Mesenchymal stem cell (in vitro differentiated cells and primary cell): ENCODE measurements at regions not wholly inside any gene's neighbourhood (a gene's known extent, or its start where the extent isn't known, plus 50 kb on each side); places are given as distances from the start of the nearest gene placed in this dataset.

ENCODE experiments used
- DNase-seq: peaks from one replicate; pipeline ENCODE4 v3.0.0-alpha.2; 2013
- H2AFZ ChIP-seq: one replicate; pipeline ENCODE4 v1.6.1; 2013; ENCODE audit warnings: low read depth, mild to moderate bottlenecking, control low read depth, inconsistent platforms, low read length, moderate library complexity
- H2AK5ac ChIP-seq: 2 replicates; pipeline ENCODE4 v1.6.1; 2013; ENCODE audit warnings: low read length, moderate library complexity, mild to moderate bottlenecking, inconsistent platforms; ENCODE audit not compliant: severe bottlenecking
- H2BK120ac ChIP-seq: one replicate; pipeline ENCODE4 v1.6.1; 2013; ENCODE audit warnings: low read depth, mild to moderate bottlenecking, inconsistent platforms, low read length, moderate library complexity
- H2BK12ac ChIP-seq, 2 experiments: one replicate each; pipeline ENCODE4 v1.6.1; 2013; ENCODE audit warnings: inconsistent platforms in 2 of 2, low read length in 2 of 2, mild to moderate bottlenecking in 2 of 2, moderate library complexity in 2 of 2, control low read depth in 1 of 2
- H2BK15ac ChIP-seq: one replicate; pipeline ENCODE4 v1.6.1; 2013; ENCODE audit warnings: mild to moderate bottlenecking, low read depth, inconsistent platforms; ENCODE audit not compliant: poor library complexity, severe bottlenecking
- H2BK5ac ChIP-seq: 2 replicates; pipeline ENCODE4 v1.6.1; 2013; ENCODE audit warnings: low read depth, mild to moderate bottlenecking, low read length, control low read depth, inconsistent platforms; ENCODE audit not compliant: poor library complexity, severe bottlenecking
- H3K14ac ChIP-seq, 2 experiments: one replicate each; pipeline ENCODE4 v1.6.1; 2013; ENCODE audit warnings: inconsistent platforms in 2 of 2, low read length in 2 of 2, control low read depth in 1 of 2, mild to moderate bottlenecking in 1 of 2, moderate library complexity in 1 of 2
- H3K18ac ChIP-seq, 2 experiments: one replicate each; pipeline ENCODE4 v1.6.1; 2013; ENCODE audit warnings: inconsistent platforms in 2 of 2, low read length in 2 of 2, control low read depth in 1 of 2, low read depth in 1 of 2, mild to moderate bottlenecking in 1 of 2
- H3K23ac ChIP-seq, 2 experiments: one replicate each; pipeline ENCODE4 v1.6.1; 2013; ENCODE audit warnings: inconsistent platforms in 2 of 2, low read length in 2 of 2, mild to moderate bottlenecking in 2 of 2, moderate library complexity in 2 of 2, control low read depth in 1 of 2
- H3K27ac ChIP-seq: 2 replicates; pipeline ENCODE4 v1.5.1; 2013; ENCODE audit warnings: mild to moderate bottlenecking, moderate library complexity, low read length, control low read depth, inconsistent platforms; ENCODE audit not compliant: poor library complexity, severe bottlenecking
- H3K27me3 ChIP-seq, 2 experiments: 2 replicates each; pipeline versions ENCODE4 v1.6.1 to v1.7.0; 2013; ENCODE audit warnings: low read length in 2 of 2, mild to moderate bottlenecking in 2 of 2, moderate library complexity in 2 of 2, control low read depth in 1 of 2, inconsistent platforms in 1 of 2; ENCODE audit not compliant: control insufficient read depth in 1 of 2, insufficient read depth in 1 of 2
- H3K36me3 ChIP-seq, 2 experiments: 2 replicates each; pipeline versions ENCODE4 v1.6.1 to v1.7.0; 2013; ENCODE audit warnings: low read length in 2 of 2, control low read depth in 1 of 2, inconsistent platforms in 1 of 2, low read depth in 1 of 2, mild to moderate bottlenecking in 1 of 2; ENCODE audit not compliant: insufficient read depth in 2 of 2, control insufficient read depth in 1 of 2
- H3K4ac ChIP-seq, 2 experiments: one replicate each; pipeline ENCODE4 v1.6.1; 2013; ENCODE audit warnings: inconsistent platforms in 2 of 2, low read length in 2 of 2, mild to moderate bottlenecking in 2 of 2, moderate library complexity in 2 of 2, control low read depth in 1 of 2, low read depth in 1 of 2
- H3K4me1 ChIP-seq: 2 replicates; pipeline ENCODE4 v1.6.1; 2013; ENCODE audit warnings: low read depth, low read length, control low read depth; ENCODE audit not compliant: control insufficient read depth, insufficient read depth
- H3K4me2 ChIP-seq: 2 replicates; pipeline ENCODE4 v1.6.1; 2013; ENCODE audit warnings: low read length, mild to moderate bottlenecking, inconsistent platforms; ENCODE audit not compliant: poor library complexity, severe bottlenecking
- H3K4me3 ChIP-seq, 2 experiments: 2 replicates each; pipeline versions ENCODE4 v1.5.1 to v1.7.0; 2013; ENCODE audit warnings: low read length in 2 of 2, mild to moderate bottlenecking in 2 of 2, control low read depth in 1 of 2, low read depth in 1 of 2; ENCODE audit not compliant: insufficient read depth in 1 of 2
- H3K79me1 ChIP-seq: replicated peaks from 2 replicates; pipeline ENCODE4 v1.6.1; 2013; ENCODE audit warnings: mild to moderate bottlenecking, control low read depth, low read length, inconsistent platforms; ENCODE audit not compliant: poor library complexity, severe bottlenecking
- H3K9ac ChIP-seq: 2 replicates; pipeline ENCODE4 v1.7.0; 2013; ENCODE audit warnings: mild to moderate bottlenecking, low read length, moderate library complexity
- H3K9me3 ChIP-seq: 2 replicates; pipeline ENCODE4 v1.7.0; 2013; ENCODE audit warnings: mild to moderate bottlenecking, low read length; ENCODE audit not compliant: control insufficient read depth
- H4K8ac ChIP-seq: one replicate; pipeline ENCODE4 v1.6.1; 2013; ENCODE audit warnings: inconsistent platforms, mild to moderate bottlenecking, low read length, moderate library complexity
- H4K91ac ChIP-seq: one replicate; pipeline ENCODE4 v1.6.1; 2013; ENCODE audit warnings: mild to moderate bottlenecking, low read length, inconsistent platforms
- WGBS: methylation state at CpG from one replicate; pipeline ENCODE4 v1.1.7; 2013; ENCODE audit warnings: mixed read lengths; 5-methylcytosine and 5-hydroxymethylcytosine counted together

GRCh38 chr9:21585756-21586752 lies 103.9 kb upstream of the IFNE start:
- Histone ChIP-seq H3K4ac (no peak overlapping the region), H2BK5ac (no peak overlapping the region), H3K36me3 (no peaks in the 10 kb centered on the region), H3K9ac (peak overlapping the region; percentile 22), H3K23ac (no peak overlapping the region), H3K4me2 (no peak overlapping the region), H3K27me3 (no peaks in the 10 kb centered on the region), H2BK15ac (no peak overlapping the region), H3K9me3 (no peaks in the 10 kb centered on the region), H3K14ac (no peak overlapping the region), H4K91ac (no peak overlapping the region), H2AFZ (no peak overlapping the region), H3K79me1 (peaks cover 5% of the 10 kb centered on the region), H2AK5ac (no peak overlapping the region), H3K27ac (no peak overlapping the region), H3K18ac (no peak overlapping the region), H2BK120ac (no peak overlapping the region), H3K4me3 (no peak overlapping the region), H3K4me1 (no peaks in the 10 kb centered on the region), H4K8ac (no peak overlapping the region), H2BK12ac (no peak overlapping the region)
- WGBS = 90% methylated on average over 6 of the region's 6 CpGs
- DNase-seq = peak; percentile 26

DNA sequence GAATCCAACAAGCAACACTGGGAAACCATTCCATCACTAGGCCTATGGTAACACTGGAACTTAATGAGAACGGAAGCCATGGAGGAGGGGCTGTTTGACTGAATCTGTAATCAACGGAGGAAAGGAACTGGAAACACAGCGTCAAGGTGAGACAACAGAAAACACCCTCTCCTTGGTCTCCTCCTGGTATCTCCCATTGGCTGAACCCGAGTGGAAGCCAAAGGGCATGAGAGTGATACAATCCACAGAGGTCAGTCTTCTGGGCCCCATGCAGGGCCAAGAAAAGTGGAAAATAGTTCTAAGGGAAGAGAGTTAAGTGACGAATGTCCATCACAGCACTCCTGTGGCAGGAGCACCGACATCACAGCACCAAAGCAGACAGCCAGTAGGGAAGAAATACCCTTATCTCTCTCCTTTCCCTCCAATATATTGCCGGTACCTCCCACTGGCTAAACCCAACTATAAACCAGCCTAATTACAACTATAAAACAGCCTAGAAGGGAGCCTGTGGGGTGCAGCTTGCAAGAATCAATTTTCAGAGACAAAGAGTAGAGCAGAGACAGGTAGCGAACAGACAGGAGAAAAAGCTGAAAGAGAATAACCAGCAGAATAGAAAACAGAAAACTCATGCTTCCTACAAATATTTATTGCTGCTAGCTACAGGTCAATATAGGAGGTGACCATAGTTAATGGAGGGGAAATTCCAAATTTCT lies 107.4 kb upstream of the IFNE start:
- Histone ChIP-seq H3K4me1 (no peaks in the 10 kb centered on the region), H2BK12ac (peak overlapping the region in 1 of 2 experiments; percentile 34), H3K9ac (peak overlapping the region; percentile 87), H3K27me3 (no peaks in the 10 kb centered on the region), H2AK5ac (peak overlapping the region; percentile 81), H3K36me3 (no peaks in the 10 kb centered on the region), H3K14ac (no peak overlapping the region), H2BK15ac (no peak overlapping the region), H4K91ac (peak overlapping the region; percentile 11), H3K4ac (no peak overlapping the region), H3K9me3 (no peaks in the 10 kb centered on the region), H3K27ac (no peak overlapping the region), H3K4me3 (peak overlapping the region in 1 of 2 experiments; percentile 52), H3K18ac (peak overlapping the region in 1 of 2 experiments; percentile 50), H4K8ac (no peak overlapping the region), H3K23ac (no peak overlapping the region), H3K79me1 (peaks cover 5% of the 10 kb centered on the region), H2BK5ac (no peak overlapping the region), H2AFZ (no peak overlapping the region), H3K4me2 (no peak overlapping the region), H2BK120ac (no peak overlapping the region)
- WGBS = 81% methylated on average over 6 of the region's 8 CpGs
- DNase-seq = no peak

DNA sequence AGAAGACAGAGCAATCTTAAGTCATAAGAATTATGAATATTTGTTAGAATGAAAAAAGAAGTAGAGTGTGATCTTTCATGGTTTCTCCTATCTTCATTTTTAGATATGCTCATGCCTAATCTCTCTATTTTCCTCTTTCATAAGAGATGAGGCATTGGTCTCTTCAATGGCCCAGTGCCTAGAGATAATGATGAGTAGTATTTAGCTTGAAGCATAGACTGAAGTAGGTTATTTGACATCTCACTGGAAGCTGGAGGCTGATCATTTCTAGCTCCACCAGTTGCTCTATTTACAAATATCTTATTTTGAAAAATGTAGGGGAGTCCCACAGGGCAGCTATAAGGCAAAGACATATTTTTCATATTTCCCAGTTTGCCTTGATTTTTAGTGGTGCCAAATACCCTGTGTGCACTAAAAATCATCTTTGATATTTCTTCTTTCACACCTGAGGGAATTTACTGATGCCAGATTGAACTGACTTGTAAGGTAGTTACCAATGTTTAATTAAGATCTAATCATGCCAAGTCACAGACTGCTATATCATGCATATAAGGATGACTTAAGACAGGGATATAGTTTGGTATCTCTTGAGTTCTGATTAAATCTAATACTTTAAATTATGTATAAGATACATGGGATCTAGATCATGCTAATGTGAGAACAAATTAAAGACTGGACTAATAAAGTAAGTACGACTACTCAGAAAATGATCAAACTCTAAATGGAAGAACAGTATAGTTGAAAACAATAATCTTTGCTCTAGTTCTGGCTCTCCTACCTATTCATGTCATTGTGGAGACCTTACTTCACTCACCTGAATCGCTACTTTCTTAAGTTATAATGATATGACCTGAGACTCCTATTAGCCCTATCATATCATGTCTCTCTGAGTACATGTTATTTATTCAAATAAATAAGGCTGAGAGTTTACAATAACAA lies 108.2 kb upstream of the IFNE start:
- Histone ChIP-seq H3K9ac (peak overlapping the region; percentile 87), H3K4me2 (no peak overlapping the region)
- 100% methylated on average over 1 of the region's 2 CpGs for WGBS

More for the DNA sequence above, 108.2 kb upstream of the IFNE start:
- DNase-seq = no peak
- no peak overlapping the region for H2AFZ ChIP-seq
- no peak overlapping the region for H2BK5ac ChIP-seq
- no peak overlapping the region for H3K14ac ChIP-seq
- H3K4ac ChIP-seq = no peak overlapping the region
- H2BK15ac ChIP-seq = no peak overlapping the region
- no peaks in the 10 kb centered on the region for H3K4me1 ChIP-seq
- H3K4me3 ChIP-seq = peak overlapping the region in 1 of 2 experiments; percentile 64
- H3K79me1 ChIP-seq = peaks cover 5% of the 10 kb centered on the region
- no peak overlapping the region for H2AK5ac ChIP-seq
- no peak overlapping the region for H3K27ac ChIP-seq
- no peak overlapping the region for H3K23ac ChIP-seq
- no peak overlapping the region for H2BK120ac ChIP-seq
- H3K36me3 ChIP-seq = no peaks in the 10 kb centered on the region
- no peak overlapping the region for H4K91ac ChIP-seq
- no peaks in the 10 kb centered on the region for H3K9me3 ChIP-seq
- no peak overlapping the region for H2BK12ac ChIP-seq
- H3K27me3 ChIP-seq = no peaks in the 10 kb centered on the region
- no peak overlapping the region for H4K8ac ChIP-seq
- H3K18ac ChIP-seq = no peak overlapping the region
